ENCODE measurements at regions not wholly inside any gene's neighbourhood (a gene's known extent, or its start where the extent isn't known, plus 50 kb on each side); places are given as distances from the start of the nearest gene placed in this dataset.

GRCh38 chr12:17841496-17841895, 248.5 kb downstream of the RERGL start:
- Histone ChIP-seq H2AK5ac (ENCODE audit: low read depth, low read length) (no peak overlapping the region), H3K4me2 (ENCODE audit: low read depth, low read length) (no peak overlapping the region), H3K36me3 (ENCODE audit: control insufficient read depth, insufficient read depth, low read length) (no peaks in the 10 kb centered on the region), H3K9me3 (ENCODE audit: control insufficient read depth, insufficient read depth, low read length) (peaks cover 2% of the 10 kb centered on the region; the same call in 1 of the 2 replicates), H3K9me1 (ENCODE audit: insufficient read depth, low read length) (no peaks in the 10 kb centered on the region), H3K18ac (ENCODE audit: low read depth, low read length) (no peak overlapping the region), H3K4me3 (ENCODE audit: insufficient read depth, low read depth, low read length) (no peak overlapping the region), H3K9ac (ENCODE audit: low read depth, low read length) (no peak overlapping the region), H4K91ac (ENCODE audit: insufficient read depth, low read depth, low read length) (no peak overlapping the region), H3K23ac (ENCODE audit: low read depth, low read length) (no peak overlapping the region), H3K4me1 (ENCODE audit: control insufficient read depth, insufficient read depth, low read length) (no peaks in the 10 kb centered on the region), H2AFZ (replicated peaks; ENCODE audit: low read length, poor library complexity) (no peak overlapping the region), H3K4ac (ENCODE audit: low read depth, low read length) (no peak overlapping the region), H3K56ac (ENCODE audit: extremely low read depth, insufficient read depth, low read length) (no peak overlapping the region), H2BK15ac (ENCODE audit: low read depth, low read length) (no peak overlapping the region), H2BK5ac (ENCODE audit: low read depth, low read length, poor library complexity, severe bottlenecking) (no peak overlapping the region), H4K5ac (ENCODE audit: low read depth, low read length) (no peak overlapping the region), H3K27ac (ENCODE audit: insufficient read depth, low read length) (no peak overlapping the region), H2BK120ac (ENCODE audit: low read depth, low read length) (no peak overlapping the region), H2AK9ac (replicated peaks; ENCODE audit: low read depth, low read length, poor library complexity) (no peak overlapping the region), H2BK20ac (ENCODE audit: low read depth, low read length) (no peak overlapping the region), H4K8ac (ENCODE audit: low read depth in 2 of 2, low read length in 2 of 2) (no peak overlapping the region), H3K27me3 (ENCODE audit: control insufficient read depth, insufficient read depth, low read length) (no peaks in the 10 kb centered on the region), H3K14ac (replicated peaks; ENCODE audit: low read depth, low read length) (no peak overlapping the region), H4K20me1 (ENCODE audit: insufficient read depth, low read length) (no peaks in the 10 kb centered on the region), H3K79me1 (ENCODE audit: low read depth in 1 of 2, low read length in 2 of 2) (no peaks in the 10 kb centered on the region)
- ATAC-seq (ENCODE audit: low read depth) (no peak), DNase-seq (no peak)
- in situ Hi-C loops (cut with MboI; ENCODE audit: low sequenced_read_pairs) (loop anchor here (5.0 kb wide), 1 partner anchor 79 kb away; no protein-coding TSS in a partner anchor), intact Hi-C loops (cut with micrococcal nuclease) (no loop called here), dilution Hi-C loops (cut with HindIII; ENCODE audit: low sequenced_read_pairs, unreplicated experiment) (no loop called here)
- ChIA-PET POLR2A (ENCODE audit: unreplicated experiment) (no interaction called here), CTCF (no interaction called here)
- TF ChIP-seq FOS (IDR thresholded peaks at IDR 0.05; ENCODE audit: low read depth, low read length) (no peak), RFX5 (IDR thresholded peaks at IDR 0.05; ENCODE audit: low read depth, low read length) (no peak), BHLHE40 (IDR thresholded peaks at IDR 0.05; ENCODE audit: low read depth, low read length) (no peak), CHD1 (IDR thresholded peaks at IDR 0.05; ENCODE audit: low read depth, low read length) (no peak), MXI1 (IDR thresholded peaks at IDR 0.05; ENCODE audit: borderline replicate concordance, low read depth, low read length) (no peak)
- no CpG with 5 or more reads among the region's 1 CpG for WGBS, 2 experiments (ENCODE audit: extremely low coverage in 2 of 2, insufficient read length in 1 of 2)
- BruUV-seq (replicated peaks), result no TSS peak

Measured in IMR-90 (cell line).